ENCODE measurements at regions not wholly inside any gene's neighbourhood (a gene's known extent, or its start where the extent isn't known, plus 50 kb on each side); places are given as distances from the start of the nearest gene placed in this dataset.

DNA sequence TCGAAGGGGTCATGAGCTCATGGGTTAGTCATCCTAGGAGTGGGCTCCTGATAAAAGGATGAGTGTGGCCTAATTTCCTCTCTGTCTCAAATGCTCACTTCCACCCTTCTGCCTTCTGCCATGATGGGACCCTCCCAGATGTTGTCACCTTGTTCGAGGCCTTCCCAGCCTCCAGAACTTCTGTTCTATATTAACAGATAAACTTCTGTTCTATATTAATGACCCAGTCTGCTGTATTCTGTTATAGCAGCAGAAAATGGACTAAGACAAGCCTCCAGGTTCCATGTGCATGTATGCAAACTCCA is 583.2 kb downstream of the GLRX3 start:
- CTCF ChIA-PET = no interaction called here
- H3K4me3 Mint-ChIP-seq = no peak overlapping the region
- H3K27me3 Mint-ChIP-seq = no peaks in the 10 kb centered on the region
- H3K27ac Mint-ChIP-seq = no peak overlapping the region
- intact Hi-C loops (cut with micrococcal nuclease) = no loop called here
- no peaks in the 10 kb centered on the region for H3K36me3 Mint-ChIP-seq (ENCODE audit: low read depth)
- no peaks in the 10 kb centered on the region for H3K4me1 Mint-ChIP-seq (ENCODE audit: low read depth)
- POLR2A ChIA-PET = no interaction called here
- ATAC-seq (no peak), DNase-seq (no peak)
- peaks cover 2% of the 10 kb centered on the region for H3K9me3 Mint-ChIP-seq
- TF ChIP-seq, protein P1, sequence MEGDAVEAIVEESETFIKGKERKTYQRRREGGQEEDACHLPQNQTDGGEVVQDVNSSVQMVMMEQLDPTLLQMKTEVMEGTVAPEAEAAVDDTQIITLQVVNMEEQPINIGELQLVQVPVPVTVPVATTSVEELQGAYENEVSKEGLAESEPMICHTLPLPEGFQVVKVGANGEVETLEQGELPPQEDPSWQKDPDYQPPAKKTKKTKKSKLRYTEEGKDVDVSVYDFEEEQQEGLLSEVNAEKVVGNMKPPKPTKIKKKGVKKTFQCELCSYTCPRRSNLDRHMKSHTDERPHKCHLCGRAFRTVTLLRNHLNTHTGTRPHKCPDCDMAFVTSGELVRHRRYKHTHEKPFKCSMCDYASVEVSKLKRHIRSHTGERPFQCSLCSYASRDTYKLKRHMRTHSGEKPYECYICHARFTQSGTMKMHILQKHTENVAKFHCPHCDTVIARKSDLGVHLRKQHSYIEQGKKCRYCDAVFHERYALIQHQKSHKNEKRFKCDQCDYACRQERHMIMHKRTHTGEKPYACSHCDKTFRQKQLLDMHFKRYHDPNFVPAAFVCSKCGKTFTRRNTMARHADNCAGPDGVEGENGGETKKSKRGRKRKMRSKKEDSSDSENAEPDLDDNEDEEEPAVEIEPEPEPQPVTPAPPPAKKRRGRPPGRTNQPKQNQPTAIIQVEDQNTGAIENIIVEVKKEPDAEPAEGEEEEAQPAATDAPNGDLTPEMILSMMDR (IDR thresholded peaks at IDR 0.05) = no peak

DNA sequence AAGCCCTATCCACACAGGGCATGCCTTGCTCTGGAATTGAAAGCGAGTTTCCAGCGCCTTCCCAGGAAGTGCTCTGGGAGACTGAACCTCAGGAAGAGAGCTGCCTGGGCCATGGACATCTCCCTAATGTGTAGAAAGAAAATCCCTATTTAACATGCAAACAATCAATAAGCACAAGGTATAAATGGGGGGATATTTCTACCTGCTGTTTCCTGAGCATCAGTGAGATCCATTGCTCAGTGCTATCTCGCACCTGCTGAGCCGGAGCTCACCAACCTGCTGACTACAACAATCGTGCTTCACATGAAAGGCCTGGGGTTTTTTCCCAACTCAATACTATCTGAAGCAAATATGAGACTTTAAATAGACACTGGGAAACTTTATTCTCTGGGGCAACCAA is 584.0 kb downstream of the GLRX3 start:
- TF ChIP-seq, protein P1 (IDR thresholded peaks at IDR 0.05) = no peak
- Mint-ChIP-seq H3K27ac (no peak overlapping the region), H3K36me3 (ENCODE audit: low read depth) (no peaks in the 10 kb centered on the region), H3K4me3 (no peak overlapping the region), H3K9me3 (peaks cover 2% of the 10 kb centered on the region), H3K4me1 (ENCODE audit: low read depth) (no peaks in the 10 kb centered on the region), H3K27me3 (no peaks in the 10 kb centered on the region)
- intact Hi-C loops (cut with micrococcal nuclease) = no loop called here
- no peak for ATAC-seq
- ChIA-PET POLR2A (interaction anchor here (0.6 kb wide), 1 partner anchor 205 kb away, joined by 3 read pairs; no protein-coding TSS in a partner anchor), CTCF (no interaction called here)
- DNase-seq = no peak

DNA sequence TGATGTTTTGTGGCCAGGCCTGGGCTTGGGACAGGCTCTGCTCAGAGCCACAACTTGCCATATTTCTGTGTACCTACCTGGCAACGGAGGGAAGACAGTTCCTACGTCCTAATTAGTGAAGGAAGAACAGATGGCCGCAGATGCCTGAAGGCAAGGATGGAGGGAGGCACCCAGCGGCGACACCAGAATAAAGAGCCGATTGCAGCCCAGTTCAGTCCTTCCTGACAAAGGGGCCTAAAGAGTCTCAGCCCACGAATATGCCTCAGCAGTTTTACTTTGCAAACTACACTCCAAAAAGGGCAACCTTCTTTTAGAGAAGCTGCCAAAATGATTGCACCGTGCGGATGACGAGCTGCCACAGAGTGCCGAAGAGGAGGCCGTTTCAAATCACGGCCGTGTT is 585.8 kb downstream of the GLRX3 start:
- H3K9me3 Mint-ChIP-seq = peaks cover 2% of the 10 kb centered on the region
- ATAC-seq (no peak), DNase-seq (no peak)
- intact Hi-C loops (cut with micrococcal nuclease) = no loop called here
- H3K4me3 Mint-ChIP-seq = no peak overlapping the region
- TF ChIP-seq, protein P1 (IDR thresholded peaks at IDR 0.05) = no peak
- CTCF ChIA-PET = no interaction called here
- no peaks in the 10 kb centered on the region for H3K36me3 Mint-ChIP-seq (ENCODE audit: low read depth)
- POLR2A ChIA-PET = no interaction called here
- no peaks in the 10 kb centered on the region for H3K27me3 Mint-ChIP-seq
- no peak overlapping the region for H3K27ac Mint-ChIP-seq
- H3K4me1 Mint-ChIP-seq (ENCODE audit: low read depth) = no peaks in the 10 kb centered on the region

- H3K27ac Mint-ChIP-seq = no peak overlapping the region
- H3K4me3 Mint-ChIP-seq = no peak overlapping the region
- no peaks in the 10 kb centered on the region for H3K9me3 Mint-ChIP-seq
- no peak for DNase-seq
- ATAC-seq = no peak
- H3K36me3 Mint-ChIP-seq (ENCODE audit: low read depth) = no peaks in the 10 kb centered on the region
- ChIA-PET CTCF (no interaction called here), POLR2A (no interaction called here)
- no peaks in the 10 kb centered on the region for H3K4me1 Mint-ChIP-seq (ENCODE audit: low read depth)
- TF ChIP-seq, protein P1 (IDR thresholded peaks at IDR 0.05) = no peak
- no peaks in the 10 kb centered on the region for H3K27me3 Mint-ChIP-seq
- intact Hi-C loops (cut with micrococcal nuclease) = no loop called here
These were observed 587.5 kb downstream of the GLRX3 start for GRCh38 chr10:130723704-130724103.

DNA sequence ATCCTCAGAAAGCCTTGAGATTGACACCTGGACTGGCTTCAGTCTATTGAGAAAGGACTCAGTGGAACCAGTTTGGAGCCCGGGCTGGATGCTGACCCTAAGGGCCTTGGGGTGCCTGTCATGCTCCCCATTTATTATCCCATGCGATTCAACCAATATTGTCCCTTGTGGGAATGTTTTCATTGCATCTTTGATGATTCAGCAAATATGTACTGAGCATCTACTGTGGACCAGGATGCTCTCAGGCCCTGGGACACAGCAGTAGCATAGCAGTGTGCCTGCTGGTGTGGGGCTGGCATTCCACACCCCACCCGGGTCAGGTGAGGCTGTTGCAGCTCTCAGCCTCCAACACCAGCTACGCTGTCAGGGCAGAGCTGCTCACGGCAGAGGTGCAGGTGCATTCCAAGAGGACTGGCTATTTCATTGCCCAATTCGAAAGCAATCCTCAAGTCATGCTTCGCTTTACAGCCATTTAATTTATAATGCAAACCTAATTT is 586.0 kb downstream of the TCERG1L start:
- H3K36me3 Mint-ChIP-seq (ENCODE audit: low read depth) = no peaks in the 10 kb centered on the region
- H3K27ac Mint-ChIP-seq = no peak overlapping the region
- ChIA-PET CTCF (no interaction called here), POLR2A (no interaction called here)
- no peak for ATAC-seq
- H3K4me3 Mint-ChIP-seq = no peak overlapping the region
- TF ChIP-seq, protein P1 (IDR thresholded peaks at IDR 0.05) = no peak
- H3K4me1 Mint-ChIP-seq (ENCODE audit: low read depth) = no peaks in the 10 kb centered on the region
- no peaks in the 10 kb centered on the region for H3K27me3 Mint-ChIP-seq
- intact Hi-C loops (cut with micrococcal nuclease) = no loop called here
- no peak for DNase-seq
- no peaks in the 10 kb centered on the region for H3K9me3 Mint-ChIP-seq

Data from activated CD8-positive, alpha-beta T cell treated with anti-CD3 and anti-CD28 coated beads for 36 hours (primary cell).